GM12872 (cell line): ENCODE measurements at regions not wholly inside any gene's neighbourhood (a gene's known extent, or its start where the extent isn't known, plus 50 kb on each side); places are given as distances from the start of the nearest gene placed in this dataset.

Experiments used
- CTCF ChIP-seq: IDR thresholded peaks from 3 replicates; pipeline ENCODE4 v1.5.1; 2011; ENCODE audit warnings: low read depth, mild to moderate bottlenecking, low read length, moderate library complexity; ENCODE audit not compliant: insufficient read depth

GRCh38 chr3:94431876-94432570, 369.2 kb downstream of the NSUN3 start:
- no peak for TF ChIP-seq CTCF

- TF ChIP-seq CTCF = no peak
Observed at GRCh38 chr3:94433811-94434210, 370.9 kb downstream of the NSUN3 start.

GRCh38 chr3:94440767-94441493, 378.1 kb downstream of the NSUN3 start:
- TF ChIP-seq CTCF = no peak

- TF ChIP-seq CTCF = no peak
Observed at GRCh38 chr3:94441494-94441847, 378.6 kb downstream of the NSUN3 start.

GRCh38 chr3:94453864-94454263, 391.0 kb downstream of the NSUN3 start:
- no peak for TF ChIP-seq CTCF

GRCh38 chr3:94459167-94459566, 396.3 kb downstream of the NSUN3 start:
- TF ChIP-seq CTCF = no peak

GRCh38 chr3:94460931-94461330, 398.1 kb downstream of the NSUN3 start:
- no peak for TF ChIP-seq CTCF
